AG09309 (cell line): ENCODE measurements at regions not wholly inside any gene's neighbourhood (a gene's known extent, or its start where the extent isn't known, plus 50 kb on each side); places are given as distances from the start of the nearest gene placed in this dataset.

Experiments used
- DNase-seq: peaks from one replicate; pipeline ENCODE4 v3.0.0-alpha.2; 2010; ENCODE audit warnings: low read depth
- H3K4me3 ChIP-seq: 2 replicates; pipeline ENCODE4 v1.5.1; 2011; ENCODE audit warnings: mild to moderate bottlenecking, low read depth, low read length, moderate library complexity; ENCODE audit not compliant: control insufficient read depth
- TF ChIP-seq, protein P1 (sequence below): IDR thresholded peaks from 2 replicates; pipeline ENCODE4 v1.5.1; 2011; ENCODE audit warnings: mild to moderate bottlenecking, low read depth, low read length, inconsistent platforms; ENCODE audit not compliant: insufficient read depth, control insufficient read depth; ENCODE audit errors: missing control alignments

DNA sequence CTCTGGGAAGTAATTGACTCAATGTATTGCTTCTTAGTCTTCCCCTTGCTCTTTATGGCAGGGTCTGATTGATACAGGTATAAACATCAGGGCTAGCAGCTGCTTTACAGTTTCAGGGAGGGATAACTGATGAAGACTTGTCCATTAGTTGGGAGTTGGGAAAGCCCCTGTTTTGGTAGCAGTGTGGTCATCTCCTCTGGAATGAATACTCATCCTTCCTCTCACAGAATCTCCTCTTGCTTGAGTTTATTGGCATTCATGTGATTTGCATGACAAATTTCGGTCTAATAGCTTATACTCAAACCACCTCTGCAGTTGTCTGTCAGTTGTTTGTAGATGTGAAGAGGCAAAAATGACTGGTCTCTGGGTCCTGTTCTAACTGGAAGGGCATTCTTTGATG, 79.7 kb downstream of the FAT3 start:
- TF ChIP-seq, protein P1, sequence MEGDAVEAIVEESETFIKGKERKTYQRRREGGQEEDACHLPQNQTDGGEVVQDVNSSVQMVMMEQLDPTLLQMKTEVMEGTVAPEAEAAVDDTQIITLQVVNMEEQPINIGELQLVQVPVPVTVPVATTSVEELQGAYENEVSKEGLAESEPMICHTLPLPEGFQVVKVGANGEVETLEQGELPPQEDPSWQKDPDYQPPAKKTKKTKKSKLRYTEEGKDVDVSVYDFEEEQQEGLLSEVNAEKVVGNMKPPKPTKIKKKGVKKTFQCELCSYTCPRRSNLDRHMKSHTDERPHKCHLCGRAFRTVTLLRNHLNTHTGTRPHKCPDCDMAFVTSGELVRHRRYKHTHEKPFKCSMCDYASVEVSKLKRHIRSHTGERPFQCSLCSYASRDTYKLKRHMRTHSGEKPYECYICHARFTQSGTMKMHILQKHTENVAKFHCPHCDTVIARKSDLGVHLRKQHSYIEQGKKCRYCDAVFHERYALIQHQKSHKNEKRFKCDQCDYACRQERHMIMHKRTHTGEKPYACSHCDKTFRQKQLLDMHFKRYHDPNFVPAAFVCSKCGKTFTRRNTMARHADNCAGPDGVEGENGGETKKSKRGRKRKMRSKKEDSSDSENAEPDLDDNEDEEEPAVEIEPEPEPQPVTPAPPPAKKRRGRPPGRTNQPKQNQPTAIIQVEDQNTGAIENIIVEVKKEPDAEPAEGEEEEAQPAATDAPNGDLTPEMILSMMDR = no peak
- no peak for DNase-seq
- H3K4me3 ChIP-seq = no peak overlapping the region

DNA sequence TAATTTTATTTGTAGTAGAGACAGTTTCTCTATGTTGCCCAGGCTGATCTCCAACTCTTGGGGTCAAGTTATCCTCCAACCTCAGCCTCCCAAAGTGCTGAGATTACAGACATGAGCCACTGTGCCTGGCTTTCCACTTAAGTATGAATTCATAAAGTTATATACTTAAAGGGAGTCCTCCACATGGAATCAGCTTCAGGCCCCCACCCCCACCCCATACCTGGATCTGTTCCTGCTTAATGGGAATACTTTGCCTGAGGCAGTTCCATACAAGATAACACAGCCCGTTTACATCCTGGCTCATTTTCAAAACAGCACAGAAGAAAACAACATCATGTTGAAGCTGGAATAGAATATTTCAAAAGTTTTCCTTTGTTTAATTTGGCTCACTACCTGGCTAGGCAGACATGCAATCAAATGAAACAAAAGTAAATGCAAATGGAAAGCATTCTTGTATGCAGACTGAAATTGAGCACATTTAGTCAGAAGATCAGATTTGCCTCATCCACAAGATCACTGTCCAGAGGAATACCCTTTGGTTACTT, 82.4 kb downstream of the FAT3 start:
- DNase-seq = no peak
- H3K4me3 ChIP-seq = no peak overlapping the region
- TF ChIP-seq, protein P1 = no peak

DNA sequence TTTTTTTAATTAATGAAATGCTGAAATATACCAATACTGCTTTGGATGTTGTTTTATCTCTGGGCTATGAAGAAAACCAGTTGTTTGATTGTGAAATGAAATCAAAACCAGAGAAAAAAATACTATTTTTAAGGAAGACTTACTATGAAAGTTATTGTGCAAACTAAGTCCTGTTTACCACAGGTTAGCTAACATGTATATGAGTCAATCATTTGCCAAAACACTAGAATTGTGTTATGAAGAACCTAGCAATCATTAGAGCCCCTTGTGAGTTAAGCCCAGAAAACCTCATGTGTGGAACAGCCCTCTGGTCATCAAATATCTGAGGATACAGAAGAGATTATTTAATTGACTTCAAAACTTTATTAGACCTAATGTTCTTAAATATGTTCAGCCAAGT, 83.7 kb downstream of the FAT3 start:
- no peak overlapping the region for H3K4me3 ChIP-seq
- no peak for DNase-seq
- TF ChIP-seq, protein P1 = no peak

DNA sequence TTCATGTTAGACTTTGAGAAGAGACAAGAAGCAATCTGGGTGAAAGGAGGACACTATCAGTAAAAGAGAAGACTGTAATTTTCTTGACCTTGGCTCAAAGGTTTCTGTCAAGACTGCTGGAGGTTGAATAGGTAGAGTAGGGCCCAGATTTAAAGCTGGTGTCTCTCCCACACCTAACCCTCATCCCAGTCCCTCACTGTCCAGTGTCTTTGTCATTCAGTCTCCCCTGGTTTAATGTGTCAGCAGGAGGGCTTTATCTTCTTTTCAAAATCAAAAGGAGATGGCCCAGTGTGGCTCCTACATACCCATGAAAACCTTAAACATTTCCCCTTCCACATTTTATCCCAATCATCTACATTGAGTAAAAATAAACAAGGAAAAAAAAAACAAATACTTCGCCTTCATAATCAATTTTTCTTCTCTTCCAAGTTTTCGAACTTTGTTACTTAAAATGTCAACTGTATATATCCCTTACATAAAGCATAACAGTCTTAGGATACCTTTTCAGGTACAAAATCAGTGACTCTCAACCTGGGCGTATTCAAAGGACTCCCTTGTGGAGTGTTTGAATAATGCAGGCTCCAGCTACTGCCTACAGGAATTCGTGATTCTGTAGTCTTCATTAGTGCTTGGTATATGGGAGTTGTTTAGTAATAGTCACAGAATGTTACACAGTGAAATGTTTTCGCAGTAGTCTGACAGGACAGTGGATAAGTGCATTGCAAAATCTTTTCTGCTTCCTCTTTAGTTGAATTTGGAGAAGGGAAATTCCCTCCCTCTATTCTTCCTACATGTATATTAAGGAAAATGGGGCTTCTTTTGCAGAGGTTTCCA, 87.2 kb downstream of the FAT3 start:
- DNase-seq = no peak
- TF ChIP-seq, protein P1 = no peak
- no peak overlapping the region for H3K4me3 ChIP-seq

DNA sequence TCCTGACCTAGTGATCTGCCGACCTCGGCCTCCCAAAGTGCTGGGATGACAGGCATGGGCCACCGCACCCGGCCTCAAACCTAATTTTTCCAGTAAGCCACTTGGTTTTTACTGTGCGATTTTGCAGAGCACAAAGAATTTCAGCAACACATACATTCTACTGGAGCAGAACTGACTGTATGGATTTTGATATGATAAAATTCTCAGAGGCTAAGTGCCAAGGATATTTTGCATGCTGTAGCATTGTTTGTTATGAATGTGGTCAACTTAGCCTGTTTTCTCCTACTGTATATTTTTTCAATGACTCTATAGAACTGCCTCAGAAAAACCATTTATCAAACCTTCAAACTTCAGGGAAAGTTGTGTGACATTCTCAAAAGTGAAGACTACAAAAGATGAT, 89.2 kb downstream of the FAT3 start:
- TF ChIP-seq, protein P1 = no peak
- no peak overlapping the region for H3K4me3 ChIP-seq
- no peak for DNase-seq

DNA sequence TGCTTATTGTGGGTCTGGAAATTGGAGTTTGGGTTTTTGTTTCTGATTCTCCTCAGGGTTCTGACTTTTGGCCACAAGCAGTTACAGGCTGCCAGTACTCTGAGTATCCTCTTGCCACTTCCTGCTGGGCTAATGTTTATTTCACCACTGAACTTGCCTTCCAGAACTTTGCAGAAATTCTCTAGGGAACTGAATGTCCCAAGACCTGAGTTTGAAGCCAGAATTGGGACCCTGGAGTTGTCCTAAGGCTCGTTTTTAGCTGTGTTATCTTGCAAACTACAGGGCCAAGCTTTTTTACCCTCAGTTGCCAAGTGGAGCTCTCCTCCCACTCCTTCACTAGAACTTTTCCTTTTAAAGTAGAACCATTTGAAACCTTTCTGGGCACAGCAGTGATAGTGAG, 89.9 kb downstream of the FAT3 start:
- TF ChIP-seq, protein P1 = no peak
- no peak overlapping the region for H3K4me3 ChIP-seq
- DNase-seq = no peak
